Activated CD4-positive, alpha-beta T cell treated with anti-CD3 and anti-CD28 coated beads for 48 hours (primary cell): ENCODE measurements at regions not wholly inside any gene's neighbourhood (a gene's known extent, or its start where the extent isn't known, plus 50 kb on each side); places are given as distances from the start of the nearest gene placed in this dataset.
A peak's percentile ranks its signal among the peaks of the same experiment; 100 is the strongest.
"Not testable (repeated sequence)": the region's sequence is repeated elsewhere in the genome, so short reads cannot be mapped to it uniquely, and the experiment has no call there.

Experiments
- DNase-seq: peaks from one replicate; pipeline ENCODE4 v3.0.0-alpha.2; 2020

GRCh38 chr9:97248252-97248651 is 59.2 kb upstream of the CCDC180 start:
- DNase-seq = not testable (repeated sequence)

- no peak for DNase-seq
Measured at GRCh38 chr9:97243606-97244005, 63.9 kb upstream of the CCDC180 start.

GRCh38 chr9:97241430-97241829 is 66.0 kb upstream of the CCDC180 start:
- not testable (repeated sequence) for DNase-seq

GRCh38 chr9:97237951-97238889 is 69.2 kb upstream of the CCDC180 start:
- DNase-seq = peak; percentile 84

GRCh38 chr9:97237311-97237786 is 70.1 kb upstream of the CCDC180 start:
- DNase-seq = no peak

- DNase-seq = not testable (repeated sequence)
Measured at GRCh38 chr9:97233009-97233400, 74.5 kb upstream of the CCDC180 start.

- not testable (repeated sequence) for DNase-seq
Measured at GRCh38 chr9:97232060-97233008, 75.1 kb upstream of the CCDC180 start.

GRCh38 chr9:97222393-97222792 is 85.1 kb upstream of the CCDC180 start:
- DNase-seq = not testable (repeated sequence)

GRCh38 chr9:97221478-97222355 is 85.7 kb upstream of the CCDC180 start:
- peak; percentile 61 for DNase-seq

- DNase-seq = peak; percentile 3
Measured at GRCh38 chr9:97220894-97221477, 86.5 kb upstream of the CCDC180 start.

GRCh38 chr9:97220396-97220795 is 87.1 kb upstream of the CCDC180 start:
- DNase-seq = not testable (repeated sequence)

- DNase-seq = not testable (repeated sequence)
Measured at GRCh38 chr9:97219443-97220140, 87.9 kb upstream of the CCDC180 start.

GRCh38 chr9:97215127-97215526 is 92.3 kb upstream of the CCDC180 start:
- not testable (repeated sequence) for DNase-seq

- not testable (repeated sequence) for DNase-seq
Measured at GRCh38 chr9:97214556-97214955, 92.9 kb upstream of the CCDC180 start.

GRCh38 chr9:97199683-97200082 is 107.8 kb upstream of the CCDC180 start:
- not testable (repeated sequence) for DNase-seq

GRCh38 chr9:97193767-97194166 is 113.7 kb upstream of the CCDC180 start:
- not testable (repeated sequence) for DNase-seq

- no peak for DNase-seq
Measured at GRCh38 chr9:97188545-97188944, 118.9 kb upstream of the CCDC180 start.

GRCh38 chr9:97187706-97188105 is 119.8 kb upstream of the CCDC180 start:
- DNase-seq = not testable (repeated sequence)

GRCh38 chr9:97186493-97186892 is 121.0 kb upstream of the CCDC180 start:
- DNase-seq = no peak

GRCh38 chr9:97182532-97182931 is 124.9 kb upstream of the CCDC180 start:
- DNase-seq = not testable (repeated sequence)

GRCh38 chr9:97179616-97180015 is 127.8 kb upstream of the CCDC180 start:
- no peak for DNase-seq
